Stimulated activated CD8-positive, alpha-beta memory T cell treated with anti-CD3 and anti-CD28 coated beads, Interleukin-15, amount 100 ng/mL, for 4 hours (primary cell): ENCODE measurements at regions not wholly inside any gene's neighbourhood (a gene's known extent, or its start where the extent isn't known, plus 50 kb on each side); places are given as distances from the start of the nearest gene placed in this dataset.

Experiments used
- DNase-seq, 2 donors: peaks; one replicate each; pipeline ENCODE4 v3.0.0-alpha.2; 2020; ENCODE audit warnings: low read depth in 2 of 2

- DNase-seq, result no peak
These were observed 1076.5 kb downstream of the MAT2B start for GRCh38 chr5:164581889-164582288.

GRCh38 chr5:164593982-164594381 lies 1088.6 kb downstream of the MAT2B start:
- no peak for DNase-seq

- DNase-seq, result no peak
These were observed 1092.0 kb downstream of the MAT2B start for GRCh38 chr5:164597293-164597900.

- DNase-seq, result no peak
These were observed 1094.9 kb downstream of the MAT2B start for GRCh38 chr5:164600274-164600673.

- no peak for DNase-seq
These were observed 1095.6 kb downstream of the MAT2B start for GRCh38 chr5:164600929-164601535.

GRCh38 chr5:164608507-164608906 lies 1103.1 kb downstream of the MAT2B start:
- no peak for DNase-seq

GRCh38 chr5:164610374-164610773 lies 1105.0 kb downstream of the MAT2B start:
- DNase-seq, result no peak

GRCh38 chr5:164614707-164615106 lies 1109.3 kb downstream of the MAT2B start:
- no peak for DNase-seq

- DNase-seq, result no peak
These were observed 1111.9 kb downstream of the MAT2B start for GRCh38 chr5:164617290-164617689.

- DNase-seq, result no peak
These were observed 1121.6 kb downstream of the MAT2B start for GRCh38 chr5:164627021-164627420.

- no peak for DNase-seq
These were observed 1131.0 kb downstream of the MAT2B start for GRCh38 chr5:164636456-164636855.

GRCh38 chr5:164637931-164638521 lies 1132.6 kb downstream of the MAT2B start:
- no peak for DNase-seq

GRCh38 chr5:164649266-164649665 lies 1143.8 kb downstream of the MAT2B start:
- DNase-seq, result no peak

GRCh38 chr5:164650427-164650826 lies 1145.0 kb downstream of the MAT2B start:
- DNase-seq, result no peak

- no peak for DNase-seq
These were observed 1146.3 kb downstream of the MAT2B start for GRCh38 chr5:164651546-164652275.

GRCh38 chr5:164652276-164652660 lies 1146.8 kb downstream of the MAT2B start:
- DNase-seq, result no peak

GRCh38 chr5:164663198-164663989 lies 1158.0 kb downstream of the MAT2B start:
- no peak for DNase-seq

- no peak for DNase-seq
These were observed 1166.2 kb downstream of the MAT2B start for GRCh38 chr5:164671640-164672039.

GRCh38 chr5:164672205-164672604 lies 1166.8 kb downstream of the MAT2B start:
- DNase-seq, result no peak

GRCh38 chr5:164672931-164673694 lies 1167.7 kb downstream of the MAT2B start:
- no peak for DNase-seq

GRCh38 chr5:164679461-164679860 lies 1174.0 kb downstream of the MAT2B start:
- DNase-seq, result no peak
